Astrocyte (in vitro differentiated cells and primary cell): ENCODE measurements at regions not wholly inside any gene's neighbourhood (a gene's known extent, or its start where the extent isn't known, plus 50 kb on each side); places are given as distances from the start of the nearest gene placed in this dataset.

Source experiments
- EZH2 ChIP-seq: IDR thresholded peaks from 2 replicates; pipeline ENCODE4 v1.6.1; 2012; ENCODE audit warnings: mild to moderate bottlenecking, low read length, inconsistent platforms; ENCODE audit not compliant: insufficient read depth
- TF ChIP-seq, protein P1 (sequence below): IDR thresholded peaks from 2 replicates; pipeline ENCODE4 v1.5.1; 2011; ENCODE audit warnings: low read depth, mild to moderate bottlenecking, inconsistent platforms, low read length, moderate library complexity; ENCODE audit not compliant: insufficient read depth

DNA sequence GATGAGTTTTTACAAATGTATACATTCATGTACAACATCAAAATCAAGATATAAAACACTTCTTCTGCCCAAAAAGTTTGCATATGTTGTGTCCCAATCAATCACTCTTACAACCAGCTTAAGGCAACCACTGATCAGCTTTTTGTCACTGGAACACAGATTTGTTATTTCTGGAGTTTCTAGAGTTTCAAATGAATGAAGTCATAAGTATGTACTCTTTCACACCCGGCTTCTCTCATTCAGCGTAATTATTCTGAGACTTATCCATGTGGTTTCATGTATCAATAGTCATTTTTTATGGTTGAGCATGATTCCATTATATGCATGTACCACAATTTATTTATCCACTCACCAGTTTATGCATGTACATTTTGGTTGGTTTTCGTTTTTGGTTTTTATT, 53.0 kb upstream of the CORO2B start:
- TF ChIP-seq, protein P1, sequence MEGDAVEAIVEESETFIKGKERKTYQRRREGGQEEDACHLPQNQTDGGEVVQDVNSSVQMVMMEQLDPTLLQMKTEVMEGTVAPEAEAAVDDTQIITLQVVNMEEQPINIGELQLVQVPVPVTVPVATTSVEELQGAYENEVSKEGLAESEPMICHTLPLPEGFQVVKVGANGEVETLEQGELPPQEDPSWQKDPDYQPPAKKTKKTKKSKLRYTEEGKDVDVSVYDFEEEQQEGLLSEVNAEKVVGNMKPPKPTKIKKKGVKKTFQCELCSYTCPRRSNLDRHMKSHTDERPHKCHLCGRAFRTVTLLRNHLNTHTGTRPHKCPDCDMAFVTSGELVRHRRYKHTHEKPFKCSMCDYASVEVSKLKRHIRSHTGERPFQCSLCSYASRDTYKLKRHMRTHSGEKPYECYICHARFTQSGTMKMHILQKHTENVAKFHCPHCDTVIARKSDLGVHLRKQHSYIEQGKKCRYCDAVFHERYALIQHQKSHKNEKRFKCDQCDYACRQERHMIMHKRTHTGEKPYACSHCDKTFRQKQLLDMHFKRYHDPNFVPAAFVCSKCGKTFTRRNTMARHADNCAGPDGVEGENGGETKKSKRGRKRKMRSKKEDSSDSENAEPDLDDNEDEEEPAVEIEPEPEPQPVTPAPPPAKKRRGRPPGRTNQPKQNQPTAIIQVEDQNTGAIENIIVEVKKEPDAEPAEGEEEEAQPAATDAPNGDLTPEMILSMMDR = no peak
- no peak for TF ChIP-seq EZH2
